ENCODE measurements at regions not wholly inside any gene's neighbourhood (a gene's known extent, or its start where the extent isn't known, plus 50 kb on each side); places are given as distances from the start of the nearest gene placed in this dataset.

GRCh38 chr10:33746836-33747268 is 412.4 kb upstream of the NRP1 start (continued):
- no peak for TF ChIP-seq GABPA (IDR thresholded peaks at IDR 0.05; ENCODE audit: borderline replicate concordance, insufficient read depth, low read length)
- TF ChIP-seq, protein P1, sequence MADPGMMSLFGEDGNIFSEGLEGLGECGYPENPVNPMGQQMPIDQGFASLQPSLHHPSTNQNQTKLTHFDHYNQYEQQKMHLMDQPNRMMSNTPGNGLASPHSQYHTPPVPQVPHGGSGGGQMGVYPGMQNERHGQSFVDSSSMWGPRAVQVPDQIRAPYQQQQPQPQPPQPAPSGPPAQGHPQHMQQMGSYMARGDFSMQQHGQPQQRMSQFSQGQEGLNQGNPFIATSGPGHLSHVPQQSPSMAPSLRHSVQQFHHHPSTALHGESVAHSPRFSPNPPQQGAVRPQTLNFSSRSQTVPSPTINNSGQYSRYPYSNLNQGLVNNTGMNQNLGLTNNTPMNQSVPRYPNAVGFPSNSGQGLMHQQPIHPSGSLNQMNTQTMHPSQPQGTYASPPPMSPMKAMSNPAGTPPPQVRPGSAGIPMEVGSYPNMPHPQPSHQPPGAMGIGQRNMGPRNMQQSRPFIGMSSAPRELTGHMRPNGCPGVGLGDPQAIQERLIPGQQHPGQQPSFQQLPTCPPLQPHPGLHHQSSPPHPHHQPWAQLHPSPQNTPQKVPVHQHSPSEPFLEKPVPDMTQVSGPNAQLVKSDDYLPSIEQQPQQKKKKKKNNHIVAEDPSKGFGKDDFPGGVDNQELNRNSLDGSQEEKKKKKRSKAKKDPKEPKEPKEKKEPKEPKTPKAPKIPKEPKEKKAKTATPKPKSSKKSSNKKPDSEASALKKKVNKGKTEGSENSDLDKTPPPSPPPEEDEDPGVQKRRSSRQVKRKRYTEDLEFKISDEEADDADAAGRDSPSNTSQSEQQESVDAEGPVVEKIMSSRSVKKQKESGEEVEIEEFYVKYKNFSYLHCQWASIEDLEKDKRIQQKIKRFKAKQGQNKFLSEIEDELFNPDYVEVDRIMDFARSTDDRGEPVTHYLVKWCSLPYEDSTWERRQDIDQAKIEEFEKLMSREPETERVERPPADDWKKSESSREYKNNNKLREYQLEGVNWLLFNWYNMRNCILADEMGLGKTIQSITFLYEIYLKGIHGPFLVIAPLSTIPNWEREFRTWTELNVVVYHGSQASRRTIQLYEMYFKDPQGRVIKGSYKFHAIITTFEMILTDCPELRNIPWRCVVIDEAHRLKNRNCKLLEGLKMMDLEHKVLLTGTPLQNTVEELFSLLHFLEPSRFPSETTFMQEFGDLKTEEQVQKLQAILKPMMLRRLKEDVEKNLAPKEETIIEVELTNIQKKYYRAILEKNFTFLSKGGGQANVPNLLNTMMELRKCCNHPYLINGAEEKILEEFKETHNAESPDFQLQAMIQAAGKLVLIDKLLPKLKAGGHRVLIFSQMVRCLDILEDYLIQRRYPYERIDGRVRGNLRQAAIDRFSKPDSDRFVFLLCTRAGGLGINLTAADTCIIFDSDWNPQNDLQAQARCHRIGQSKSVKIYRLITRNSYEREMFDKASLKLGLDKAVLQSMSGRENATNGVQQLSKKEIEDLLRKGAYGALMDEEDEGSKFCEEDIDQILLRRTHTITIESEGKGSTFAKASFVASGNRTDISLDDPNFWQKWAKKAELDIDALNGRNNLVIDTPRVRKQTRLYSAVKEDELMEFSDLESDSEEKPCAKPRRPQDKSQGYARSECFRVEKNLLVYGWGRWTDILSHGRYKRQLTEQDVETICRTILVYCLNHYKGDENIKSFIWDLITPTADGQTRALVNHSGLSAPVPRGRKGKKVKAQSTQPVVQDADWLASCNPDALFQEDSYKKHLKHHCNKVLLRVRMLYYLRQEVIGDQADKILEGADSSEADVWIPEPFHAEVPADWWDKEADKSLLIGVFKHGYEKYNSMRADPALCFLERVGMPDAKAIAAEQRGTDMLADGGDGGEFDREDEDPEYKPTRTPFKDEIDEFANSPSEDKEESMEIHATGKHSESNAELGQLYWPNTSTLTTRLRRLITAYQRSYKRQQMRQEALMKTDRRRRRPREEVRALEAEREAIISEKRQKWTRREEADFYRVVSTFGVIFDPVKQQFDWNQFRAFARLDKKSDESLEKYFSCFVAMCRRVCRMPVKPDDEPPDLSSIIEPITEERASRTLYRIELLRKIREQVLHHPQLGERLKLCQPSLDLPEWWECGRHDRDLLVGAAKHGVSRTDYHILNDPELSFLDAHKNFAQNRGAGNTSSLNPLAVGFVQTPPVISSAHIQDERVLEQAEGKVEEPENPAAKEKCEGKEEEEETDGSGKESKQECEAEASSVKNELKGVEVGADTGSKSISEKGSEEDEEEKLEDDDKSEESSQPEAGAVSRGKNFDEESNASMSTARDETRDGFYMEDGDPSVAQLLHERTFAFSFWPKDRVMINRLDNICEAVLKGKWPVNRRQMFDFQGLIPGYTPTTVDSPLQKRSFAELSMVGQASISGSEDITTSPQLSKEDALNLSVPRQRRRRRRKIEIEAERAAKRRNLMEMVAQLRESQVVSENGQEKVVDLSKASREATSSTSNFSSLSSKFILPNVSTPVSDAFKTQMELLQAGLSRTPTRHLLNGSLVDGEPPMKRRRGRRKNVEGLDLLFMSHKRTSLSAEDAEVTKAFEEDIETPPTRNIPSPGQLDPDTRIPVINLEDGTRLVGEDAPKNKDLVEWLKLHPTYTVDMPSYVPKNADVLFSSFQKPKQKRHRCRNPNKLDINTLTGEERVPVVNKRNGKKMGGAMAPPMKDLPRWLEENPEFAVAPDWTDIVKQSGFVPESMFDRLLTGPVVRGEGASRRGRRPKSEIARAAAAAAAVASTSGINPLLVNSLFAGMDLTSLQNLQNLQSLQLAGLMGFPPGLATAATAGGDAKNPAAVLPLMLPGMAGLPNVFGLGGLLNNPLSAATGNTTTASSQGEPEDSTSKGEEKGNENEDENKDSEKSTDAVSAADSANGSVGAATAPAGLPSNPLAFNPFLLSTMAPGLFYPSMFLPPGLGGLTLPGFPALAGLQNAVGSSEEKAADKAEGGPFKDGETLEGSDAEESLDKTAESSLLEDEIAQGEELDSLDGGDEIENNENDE (IDR thresholded peaks at IDR 0.05; ENCODE audit: insufficient replicate concordance, low read length): no peak
- no peak for TF ChIP-seq CBX5 (IDR thresholded peaks at IDR 0.05; ENCODE audit: low read depth, low read length)
- no peak for TF ChIP-seq SIX5 (IDR thresholded peaks at IDR 0.05; ENCODE audit: low read depth, low read length)
- TF ChIP-seq JUND (IDR thresholded peaks at IDR 0.05; ENCODE audit: low read length): no peak
- TF ChIP-seq CREB1 (IDR thresholded peaks at IDR 0.05): no peak

Data from H1 (cell line).